Right lobe of liver (tissue), 6 donors: ENCODE measurements at regions not wholly inside any gene's neighbourhood (a gene's known extent, or its start where the extent isn't known, plus 50 kb on each side); places are given as distances from the start of the nearest gene placed in this dataset.
"Not testable (repeated sequence)": the region's sequence is repeated elsewhere in the genome, so short reads cannot be mapped to it uniquely, and the experiment has no call there.

ENCODE experiments used
- ATAC-seq, 4 donors: fragments of 200-7000 bp; cut with Tn5 transposase; one replicate each; pipeline ENCODE4 v1.9.1; 2020; ENCODE audit warnings: mild to moderate bottlenecking in 4 of 4, moderate library complexity in 4 of 4
- DNase-seq, 3 donors: peaks; one replicate each; pipeline ENCODE4 v3.0.0-alpha.2; 2020
- H3K27ac ChIP-seq, 3 donors: fragments of 200-600 bp; one replicate each; pipeline ENCODE4 v1.8.0; 2022
- H3K27me3 ChIP-seq, 2 donors: fragments of 200-600 bp; one replicate each; pipeline ENCODE4 v1.8.0; 2022
- H3K36me3 ChIP-seq, 4 donors: fragments of 200-600 bp; sonication (generic) in 1 of 4; one replicate each; pipeline versions ENCODE4 v1.5.1 to v1.8.0; 2017 to 2022; ENCODE audit warnings: control low read depth in 1 of 4
- H3K4me1 ChIP-seq, 4 donors: fragments of 200-600 bp; sonication (generic) in 1 of 4; one replicate each; pipeline versions ENCODE4 v1.5.1 to v1.8.0; 2017 to 2022; ENCODE audit warnings: control low read depth in 1 of 4
- H3K4me3 ChIP-seq, 3 donors: fragments of 200-600 bp; one replicate each; pipeline ENCODE4 v1.8.0; 2022
- H3K9me3 ChIP-seq, 4 donors: fragments of 200-600 bp; sonication (generic) in 1 of 4; one replicate each; pipeline versions ENCODE4 v1.5.1 to v1.8.0; 2017 to 2022; ENCODE audit warnings: control low read depth in 1 of 4
- POLR2A ChIP-seq: fragments of 450-650 bp; IDR thresholded peaks from one replicate; pipeline ENCODE4 v1.6.1; 2017; ENCODE audit warnings: antibody characterized with exemption, mild to moderate bottlenecking
- WGBS: methylation state at CpG from one replicate; pipeline ENCODE4 v1.1.6; 2018; ENCODE audit warnings: low coverage, low lambda C conversion rate; ENCODE audit not compliant: insufficient coverage; ENCODE audit errors: missing lambda C conversion rate; 5-methylcytosine and 5-hydroxymethylcytosine counted together
- intact Hi-C, 2 donors: fragments of 100-400 bp; cut with DNase I; formaldehyde crosslinking; loops; one replicate each; pipeline versions ENCODE4 v1.11.2 to v1.14.1; 2022
- TF ChIP-seq, protein P1 (sequence below), 4 donors: fragments of 200-600 bp in 3 of 4; fragments of 450-650 bp in 1 of 4; IDR thresholded peaks; one replicate each; pipeline versions ENCODE4 v1.5.1 to v1.8.0; 2016 to 2022; ENCODE audit warnings: antibody characterized with exemption in 4 of 4, mild to moderate bottlenecking in 2 of 4
- donor health status: DM: no; HTN: yes; CAD: no.
- donor health status: DM: no; HTN: no; CAD: no.
- donor health status: DM: no; HTN: no; CAD: no.
- donor health status: DM: no; HTN: yes; CAD: no.
- donor health status: DM: no; HTN: yes; CAD: no.

DNA sequence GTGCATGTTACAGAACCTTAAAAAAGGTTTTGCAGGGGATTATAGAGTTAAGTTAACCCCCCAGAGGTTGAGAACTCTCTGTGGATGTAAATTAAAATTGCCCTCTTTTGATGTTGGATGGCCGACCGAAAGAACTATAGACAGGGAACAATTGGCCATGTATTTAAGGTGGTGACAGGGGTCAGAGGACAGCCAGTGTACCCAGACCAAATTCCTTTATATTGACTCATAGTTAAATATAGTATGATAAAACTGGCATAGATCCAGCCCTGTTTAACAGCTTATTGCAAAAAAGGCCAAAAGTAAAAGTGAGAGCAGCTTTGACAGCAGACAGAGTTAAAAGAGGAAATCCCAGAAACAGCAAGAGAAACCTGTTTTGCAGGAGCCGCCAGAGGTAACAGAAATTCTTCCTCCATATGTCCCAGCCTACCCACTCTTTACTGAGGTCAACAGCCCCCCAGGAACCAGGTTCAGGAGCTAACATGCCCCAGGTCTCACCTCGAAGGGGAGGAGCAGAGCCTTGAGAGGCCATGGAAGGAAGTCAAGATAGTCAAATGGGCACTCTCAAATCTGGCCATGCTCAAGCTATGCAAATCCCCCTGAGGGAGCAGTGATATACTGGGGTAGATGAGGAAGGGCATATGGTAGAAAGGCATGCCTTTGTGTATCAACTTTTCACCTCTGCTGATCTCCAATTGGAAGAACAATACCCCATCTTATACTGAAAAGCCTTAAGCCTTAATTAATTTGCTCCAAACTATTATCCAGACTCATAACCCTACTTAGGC, 156.4 kb upstream of the COX7C start:
- ATAC-seq (peak; percentile 45 to 93 (median 75)), DNase-seq (no peak)
- H3K4me1 ChIP-seq, result no peaks in the 10 kb centered on the region
- H3K27me3 ChIP-seq, result no peaks in the 10 kb centered on the region
- peak overlapping the region in 2 of 3 donors; percentile 28 to 46 for H3K27ac ChIP-seq
- H3K36me3 ChIP-seq, result no peaks in the 10 kb centered on the region
- H3K9me3 ChIP-seq, result no peaks in the 10 kb centered on the region
- intact Hi-C loops, result no loop called here
- TF ChIP-seq POLR2A, result no peak
- TF ChIP-seq, protein P1, sequence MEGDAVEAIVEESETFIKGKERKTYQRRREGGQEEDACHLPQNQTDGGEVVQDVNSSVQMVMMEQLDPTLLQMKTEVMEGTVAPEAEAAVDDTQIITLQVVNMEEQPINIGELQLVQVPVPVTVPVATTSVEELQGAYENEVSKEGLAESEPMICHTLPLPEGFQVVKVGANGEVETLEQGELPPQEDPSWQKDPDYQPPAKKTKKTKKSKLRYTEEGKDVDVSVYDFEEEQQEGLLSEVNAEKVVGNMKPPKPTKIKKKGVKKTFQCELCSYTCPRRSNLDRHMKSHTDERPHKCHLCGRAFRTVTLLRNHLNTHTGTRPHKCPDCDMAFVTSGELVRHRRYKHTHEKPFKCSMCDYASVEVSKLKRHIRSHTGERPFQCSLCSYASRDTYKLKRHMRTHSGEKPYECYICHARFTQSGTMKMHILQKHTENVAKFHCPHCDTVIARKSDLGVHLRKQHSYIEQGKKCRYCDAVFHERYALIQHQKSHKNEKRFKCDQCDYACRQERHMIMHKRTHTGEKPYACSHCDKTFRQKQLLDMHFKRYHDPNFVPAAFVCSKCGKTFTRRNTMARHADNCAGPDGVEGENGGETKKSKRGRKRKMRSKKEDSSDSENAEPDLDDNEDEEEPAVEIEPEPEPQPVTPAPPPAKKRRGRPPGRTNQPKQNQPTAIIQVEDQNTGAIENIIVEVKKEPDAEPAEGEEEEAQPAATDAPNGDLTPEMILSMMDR (IDR thresholded peaks at IDR 0.05), result no peak
- 14% methylated on average over 3 of the region's 4 CpGs for WGBS
- H3K4me3 ChIP-seq, result no peak overlapping the region

DNA sequence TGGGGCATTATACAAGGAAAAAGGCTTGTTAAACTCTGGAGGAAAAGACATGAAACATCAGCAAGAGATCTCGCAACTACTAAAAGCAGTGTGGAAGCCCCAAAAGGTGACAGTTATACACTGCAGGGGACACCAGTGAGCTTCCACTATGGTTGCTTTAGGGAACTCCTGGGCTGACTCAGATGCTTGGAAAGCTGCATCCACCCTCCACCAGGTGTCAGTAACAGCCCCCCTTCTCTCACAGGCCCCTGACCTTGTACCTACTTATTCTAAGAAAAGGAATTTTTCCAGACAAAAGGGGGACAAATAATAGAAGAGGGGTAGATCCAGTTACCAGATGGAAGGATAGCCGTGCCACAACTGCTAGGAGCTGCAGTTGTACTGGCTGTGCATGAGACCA, 154.4 kb upstream of the COX7C start:
- H3K36me3 ChIP-seq, result no peaks in the 10 kb centered on the region
- ATAC-seq (peak in 3 of 4 donors; percentile 31 to 47 (median 33)), DNase-seq (no peak)
- WGBS, result 94% methylated on average over 2 of the region's 2 CpGs
- no peaks in the 10 kb centered on the region for H3K9me3 ChIP-seq
- H3K4me3 ChIP-seq, result no peak overlapping the region
- TF ChIP-seq, protein P1 (IDR thresholded peaks at IDR 0.05), result peak in 1 of 4 donors; percentile 13
- TF ChIP-seq POLR2A, result no peak
- no peaks in the 10 kb centered on the region for H3K27me3 ChIP-seq
- no peaks in the 10 kb centered on the region for H3K4me1 ChIP-seq
- intact Hi-C loops, result no loop called here
- H3K27ac ChIP-seq, result no peak overlapping the region

DNA sequence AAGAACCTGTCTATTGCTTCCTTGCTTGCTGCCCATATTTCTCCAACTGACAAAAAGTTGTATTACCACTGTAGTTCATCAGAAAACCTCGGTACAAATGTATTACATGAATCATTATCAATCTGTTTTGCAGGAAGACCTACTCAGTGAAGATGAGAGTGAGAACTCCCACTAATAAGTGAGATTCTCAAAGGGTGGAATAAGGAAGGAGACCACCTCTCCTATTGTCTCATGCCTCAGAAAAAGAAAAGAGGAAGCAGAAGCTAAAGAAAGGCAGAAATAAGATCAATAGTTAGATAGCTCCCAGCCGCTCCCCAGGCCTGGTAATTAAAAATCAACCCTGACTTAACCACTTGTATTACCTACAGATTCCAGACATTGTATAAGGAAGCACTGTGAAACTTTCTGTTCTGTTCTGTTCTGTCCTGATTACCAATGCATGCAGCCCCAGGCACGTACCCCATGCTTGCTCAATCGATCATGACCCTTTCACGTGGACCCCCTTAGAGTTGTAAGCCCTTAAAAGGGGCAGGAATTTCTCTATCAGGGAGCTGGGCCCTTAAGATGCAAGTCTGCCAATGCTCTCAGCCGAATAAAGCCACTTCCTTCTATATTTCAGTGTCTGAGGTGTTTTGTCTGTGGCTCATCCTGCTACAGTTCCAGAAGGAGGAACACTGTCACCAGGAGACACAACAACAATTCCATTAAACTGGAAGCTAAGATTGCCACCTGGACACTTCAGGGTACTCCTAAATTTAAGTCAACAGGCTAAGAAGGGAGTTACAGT, 152.5 kb upstream of the COX7C start:
- H3K9me3 ChIP-seq, result no peaks in the 10 kb centered on the region
- no peak overlapping the region for H3K27ac ChIP-seq
- no peaks in the 10 kb centered on the region for H3K27me3 ChIP-seq
- ATAC-seq (no peak), DNase-seq (no peak)
- H3K4me1 ChIP-seq, result no peaks in the 10 kb centered on the region
- intact Hi-C loops, result no loop called here
- TF ChIP-seq, protein P1 (IDR thresholded peaks at IDR 0.05), result no peak
- TF ChIP-seq POLR2A, result no peak
- H3K4me3 ChIP-seq, result no peak overlapping the region
- H3K36me3 ChIP-seq, result no peaks in the 10 kb centered on the region
- WGBS, result 65% methylated on average over 6 of the region's 6 CpGs

DNA sequence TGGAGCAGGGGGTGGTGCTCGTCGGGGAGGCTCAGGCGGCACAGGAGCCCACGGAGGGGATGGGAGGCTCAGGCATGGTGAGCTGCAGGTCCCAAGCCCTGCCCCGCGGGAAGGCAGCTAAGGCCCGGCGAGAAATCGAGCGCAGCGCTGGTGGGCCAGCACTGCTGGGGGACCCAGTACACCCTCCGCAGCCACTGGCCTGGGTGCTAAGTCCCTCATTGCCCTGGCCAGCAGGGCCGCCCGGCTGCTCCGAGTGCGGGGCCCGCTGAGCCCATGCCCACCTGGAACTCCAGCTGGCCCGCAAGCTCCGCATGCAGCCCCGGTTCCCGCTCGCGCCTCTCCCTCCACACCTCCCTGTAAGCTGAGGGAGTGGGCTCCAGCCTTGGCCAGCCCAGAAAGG, 151.0 kb upstream of the COX7C start:
- H3K4me1 ChIP-seq, H3K36me3 ChIP-seq, ATAC-seq, DNase-seq, intact Hi-C loops, H3K27ac ChIP-seq, H3K4me3 ChIP-seq, H3K27me3 ChIP-seq, H3K9me3 ChIP-seq: not testable (repeated sequence)
- WGBS, result no CpG with 5 or more reads among the region's 23 CpGs

DNA sequence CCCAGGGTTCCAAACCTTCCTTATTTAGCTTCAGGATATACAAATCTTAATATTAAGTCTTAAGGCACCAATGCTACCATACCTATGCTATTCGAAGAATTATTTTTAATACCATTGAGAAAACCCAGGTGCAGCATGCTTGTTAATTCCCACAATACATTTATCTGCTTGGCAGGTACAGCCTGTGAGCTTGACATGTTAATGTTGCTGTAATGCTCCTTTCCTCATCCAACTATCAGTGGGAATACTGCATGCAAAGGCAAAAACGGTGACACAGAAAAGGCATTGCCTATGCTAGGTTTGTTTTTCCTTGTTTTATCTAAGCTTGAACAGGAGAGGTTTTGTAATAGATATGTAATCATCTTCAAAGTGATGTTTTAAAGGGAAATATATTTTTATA, 135.7 kb upstream of the COX7C start:
- 29% methylated on average over 2 of the region's 2 CpGs for WGBS
- TF ChIP-seq, protein P1 (IDR thresholded peaks at IDR 0.05), result no peak
- TF ChIP-seq POLR2A, result no peak

More for the DNA sequence above, 135.7 kb upstream of the COX7C start:
- H3K4me1 ChIP-seq, result no peaks in the 10 kb centered on the region
- intact Hi-C loops, result no loop called here
- no peaks in the 10 kb centered on the region for H3K27me3 ChIP-seq
- ATAC-seq (no peak), DNase-seq (no peak)
- no peaks in the 10 kb centered on the region for H3K9me3 ChIP-seq
- H3K36me3 ChIP-seq, result no peaks in the 10 kb centered on the region
- H3K4me3 ChIP-seq, result no peak overlapping the region
- no peak overlapping the region for H3K27ac ChIP-seq
